ENCODE measurements at regions not wholly inside any gene's neighbourhood (a gene's known extent, or its start where the extent isn't known, plus 50 kb on each side); places are given as distances from the start of the nearest gene placed in this dataset.

- in situ Hi-C loops (cut with HindIII; ENCODE audit: low pct_unique_long_range_greater_than_20kb, low sequenced_read_pairs), result no loop called here
These were observed 51.1 kb upstream of the TMEM33 start for GRCh38 chr4:41883988-41884734.

GRCh38 chr4:41882625-41883347, 52.4 kb upstream of the TMEM33 start:
- in situ Hi-C loops (cut with HindIII; ENCODE audit: low pct_unique_long_range_greater_than_20kb, low sequenced_read_pairs), result no loop called here
- DNase-seq (ENCODE audit: low read depth), result peak; percentile 19

More at GRCh38 chr4:41883988-41884734, 51.1 kb upstream of the TMEM33 start:
- DNase-seq (ENCODE audit: low read depth), result no peak

GRCh38 chr4:41881981-41882624, 53.1 kb upstream of the TMEM33 start:
- in situ Hi-C loops (cut with HindIII; ENCODE audit: low pct_unique_long_range_greater_than_20kb, low sequenced_read_pairs), result no loop called here
- no peak for DNase-seq (ENCODE audit: low read depth)

GRCh38 chr4:41880840-41881831, 54.1 kb upstream of the TMEM33 start:
- DNase-seq (ENCODE audit: low read depth), result no peak
- in situ Hi-C loops (cut with HindIII; ENCODE audit: low pct_unique_long_range_greater_than_20kb, low sequenced_read_pairs), result no loop called here

GRCh38 chr4:41880022-41880837, 55.0 kb upstream of the TMEM33 start:
- in situ Hi-C loops (cut with HindIII; ENCODE audit: low pct_unique_long_range_greater_than_20kb, low sequenced_read_pairs), result no loop called here
- no peak for DNase-seq (ENCODE audit: low read depth)

GRCh38 chr4:41879552-41879951, 55.7 kb upstream of the TMEM33 start:
- in situ Hi-C loops (cut with HindIII; ENCODE audit: low pct_unique_long_range_greater_than_20kb, low sequenced_read_pairs), result no loop called here
- no peak for DNase-seq (ENCODE audit: low read depth)

- in situ Hi-C loops (cut with HindIII; ENCODE audit: low pct_unique_long_range_greater_than_20kb, low sequenced_read_pairs), result no loop called here
- no peak for DNase-seq (ENCODE audit: low read depth)
These were observed 56.2 kb upstream of the TMEM33 start for GRCh38 chr4:41878991-41879491.

- in situ Hi-C loops (cut with HindIII; ENCODE audit: low pct_unique_long_range_greater_than_20kb, low sequenced_read_pairs), result no loop called here
- no peak for DNase-seq (ENCODE audit: low read depth)
These were observed 56.9 kb upstream of the TMEM33 start for GRCh38 chr4:41878170-41878969.

GRCh38 chr4:41877020-41877796, 58.0 kb upstream of the TMEM33 start:
- in situ Hi-C loops (cut with HindIII; ENCODE audit: low pct_unique_long_range_greater_than_20kb, low sequenced_read_pairs), result no loop called here
- DNase-seq (ENCODE audit: low read depth), result no peak

GRCh38 chr4:41874873-41875272, 60.4 kb upstream of the TMEM33 start:
- in situ Hi-C loops (cut with HindIII; ENCODE audit: low pct_unique_long_range_greater_than_20kb, low sequenced_read_pairs), result no loop called here
- DNase-seq (ENCODE audit: low read depth), result no peak

- no peak for DNase-seq (ENCODE audit: low read depth)
- in situ Hi-C loops (cut with HindIII; ENCODE audit: low pct_unique_long_range_greater_than_20kb, low sequenced_read_pairs), result no loop called here
These were observed 60.8 kb upstream of the TMEM33 start for GRCh38 chr4:41874398-41874797.

- DNase-seq (ENCODE audit: low read depth), result no peak
- in situ Hi-C loops (cut with HindIII; ENCODE audit: low pct_unique_long_range_greater_than_20kb, low sequenced_read_pairs), result no loop called here
These were observed 61.6 kb upstream of the TMEM33 start for GRCh38 chr4:41873380-41874295.

- no peak for DNase-seq (ENCODE audit: low read depth)
- in situ Hi-C loops (cut with HindIII; ENCODE audit: low pct_unique_long_range_greater_than_20kb, low sequenced_read_pairs), result no loop called here
These were observed 65.2 kb upstream of the TMEM33 start for GRCh38 chr4:41870035-41870434.

GRCh38 chr4:41866799-41867677, 68.2 kb upstream of the TMEM33 start:
- DNase-seq (ENCODE audit: low read depth), result no peak
- in situ Hi-C loops (cut with HindIII; ENCODE audit: low pct_unique_long_range_greater_than_20kb, low sequenced_read_pairs), result no loop called here
